ENCODE measurements at regions not wholly inside any gene's neighbourhood (a gene's known extent, or its start where the extent isn't known, plus 50 kb on each side); places are given as distances from the start of the nearest gene placed in this dataset.

DNA sequence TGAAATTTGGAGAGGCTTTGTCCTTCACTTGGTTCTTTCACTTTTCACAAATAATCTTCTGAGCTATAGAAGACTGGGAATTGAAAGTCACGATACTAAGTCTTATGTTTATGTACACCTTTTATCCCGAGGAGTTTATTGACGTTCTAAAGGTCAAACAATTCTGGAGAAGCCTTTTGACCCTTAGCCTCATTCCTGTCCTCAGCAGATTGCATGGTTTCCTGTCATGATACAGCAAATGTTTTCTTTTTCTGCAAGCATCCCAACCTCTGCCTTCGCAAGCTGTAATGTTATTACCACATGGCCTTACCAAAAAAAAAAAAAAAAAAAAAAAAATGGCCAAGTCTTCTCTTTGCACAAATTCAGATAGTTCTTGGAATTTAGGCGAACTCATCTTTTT lies 411.7 kb upstream of the FLRT2 start:
- POLR2A ChIA-PET, result no interaction called here
- no peaks in the 10 kb centered on the region for H3K36me3 ChIP-seq (ENCODE audit: control insufficient read depth in 2 of 2, extremely low read depth in 1 of 2, insufficient read depth in 2 of 2, low read length in 2 of 2)
- FAIRE-seq, result no peak
- no TSS peak for BruUV-seq (replicated peaks)
- intact Hi-C loops (cut with micrococcal nuclease), result no loop called here
- no peak overlapping the region for H3K4me2 ChIP-seq (ENCODE audit: insufficient read depth, low read length)
- TF ChIP-seq GATA2 (IDR thresholded peaks at IDR 0.05; ENCODE audit: insufficient read depth, insufficient read length, low read depth, low read length), result no peak
- no peak for TF ChIP-seq FOS (IDR thresholded peaks at IDR 0.05; ENCODE audit: borderline replicate concordance, insufficient read depth, low read length)
- no peak for TF ChIP-seq POLR2A (IDR thresholded peaks at IDR 0.05; ENCODE audit: low read depth, low read length)
- TF ChIP-seq, protein P1, sequence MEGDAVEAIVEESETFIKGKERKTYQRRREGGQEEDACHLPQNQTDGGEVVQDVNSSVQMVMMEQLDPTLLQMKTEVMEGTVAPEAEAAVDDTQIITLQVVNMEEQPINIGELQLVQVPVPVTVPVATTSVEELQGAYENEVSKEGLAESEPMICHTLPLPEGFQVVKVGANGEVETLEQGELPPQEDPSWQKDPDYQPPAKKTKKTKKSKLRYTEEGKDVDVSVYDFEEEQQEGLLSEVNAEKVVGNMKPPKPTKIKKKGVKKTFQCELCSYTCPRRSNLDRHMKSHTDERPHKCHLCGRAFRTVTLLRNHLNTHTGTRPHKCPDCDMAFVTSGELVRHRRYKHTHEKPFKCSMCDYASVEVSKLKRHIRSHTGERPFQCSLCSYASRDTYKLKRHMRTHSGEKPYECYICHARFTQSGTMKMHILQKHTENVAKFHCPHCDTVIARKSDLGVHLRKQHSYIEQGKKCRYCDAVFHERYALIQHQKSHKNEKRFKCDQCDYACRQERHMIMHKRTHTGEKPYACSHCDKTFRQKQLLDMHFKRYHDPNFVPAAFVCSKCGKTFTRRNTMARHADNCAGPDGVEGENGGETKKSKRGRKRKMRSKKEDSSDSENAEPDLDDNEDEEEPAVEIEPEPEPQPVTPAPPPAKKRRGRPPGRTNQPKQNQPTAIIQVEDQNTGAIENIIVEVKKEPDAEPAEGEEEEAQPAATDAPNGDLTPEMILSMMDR (IDR thresholded peaks at IDR 0.05; ENCODE audit: extremely low read depth in 1 of 2, insufficient read depth in 1 of 2, low read depth in 1 of 2, low read length in 2 of 2), result no peak
- no peak overlapping the region for H2AFZ ChIP-seq (ENCODE audit: low read depth, low read length)
- H3K4me1 ChIP-seq (ENCODE audit: control insufficient read depth, extremely low read depth, insufficient read depth, low read length), result no peaks in the 10 kb centered on the region
- no peak overlapping the region for H3K4me3 ChIP-seq (replicated peaks in 1 of 3; ENCODE audit: insufficient read depth in 1 of 3, low read depth in 1 of 3, low read length in 3 of 3)
- H3K9me1 ChIP-seq (replicated peaks; ENCODE audit: control insufficient read depth, extremely low read depth, insufficient read depth, low read length), result no peaks in the 10 kb centered on the region
- H3K27me3 ChIP-seq (ENCODE audit: control insufficient read depth in 2 of 2, insufficient read depth in 2 of 2, low read length in 2 of 2), result no peaks in the 10 kb centered on the region
- H4K20me1 ChIP-seq (replicated peaks; ENCODE audit: control insufficient read depth, extremely low read depth, insufficient read depth, low read length), result no peaks in the 10 kb centered on the region
- DNase-seq (ENCODE audit: low read depth, low spot score), result no peak
- no peaks in the 10 kb centered on the region for H3K9me3 ChIP-seq (replicated peaks; ENCODE audit: control insufficient read depth, insufficient read depth, low read length)
- no peak overlapping the region for H3K27ac ChIP-seq (ENCODE audit: insufficient read depth, low read depth, low read length)
- dilution Hi-C loops (cut with MboI; ENCODE audit: extremely low pct_ligation_motif_present, low sequenced_read_pairs), result no loop called here
- CTCF ChIA-PET, result interaction anchor here (0.9 kb wide), 1 partner anchor 11 kb away, joined by 3 read pairs; no protein-coding TSS in a partner anchor
- no peaks in the 10 kb centered on the region for H3K79me2 ChIP-seq (ENCODE audit: control insufficient read depth, insufficient read depth, low read length)
- H3K9ac ChIP-seq (replicated peaks; ENCODE audit: extremely low read depth, insufficient read depth, low read length), result no peak overlapping the region

DNA sequence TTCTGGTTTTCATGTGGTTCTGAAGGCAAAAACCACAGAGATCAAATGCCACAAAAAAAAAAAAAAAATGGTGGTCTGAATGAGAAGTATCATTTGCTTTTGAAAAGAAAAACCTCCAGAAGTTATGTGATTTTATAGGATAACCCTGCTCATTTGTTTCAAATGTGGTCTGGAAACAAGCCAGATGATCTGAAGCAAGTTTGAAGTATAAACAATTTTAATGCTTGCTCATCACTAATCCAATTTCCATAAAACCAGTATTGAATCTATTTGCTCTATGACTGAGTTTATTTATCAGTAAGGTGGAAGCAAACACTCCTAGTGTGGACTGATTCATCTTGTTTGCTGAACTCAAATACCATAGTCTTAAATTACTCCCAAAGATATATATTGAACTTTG lies 407.3 kb upstream of the FLRT2 start:
- TF ChIP-seq FOS (IDR thresholded peaks at IDR 0.05; ENCODE audit: borderline replicate concordance, insufficient read depth, low read length), result no peak
- no peak for TF ChIP-seq GATA2 (IDR thresholded peaks at IDR 0.05; ENCODE audit: insufficient read depth, insufficient read length, low read depth, low read length)
- no peak for TF ChIP-seq EZH2 (IDR thresholded peaks at IDR 0.05; ENCODE audit: borderline replicate concordance, low read depth, low read length, severe bottlenecking)
- TF ChIP-seq POLR2A (IDR thresholded peaks at IDR 0.05; ENCODE audit: low read depth, low read length), result no peak
- TF ChIP-seq POLR2AphosphoS5 (IDR thresholded peaks at IDR 0.05; ENCODE audit: insufficient read depth, low read depth, low read length), result no peak
- no peak for TF ChIP-seq JUN (IDR thresholded peaks at IDR 0.05; ENCODE audit: borderline replicate concordance, insufficient read depth, insufficient read length, low read depth)
- TF ChIP-seq, protein P1 (IDR thresholded peaks at IDR 0.05; ENCODE audit: extremely low read depth in 1 of 2, insufficient read depth in 1 of 2, low read depth in 1 of 2, low read length in 2 of 2), result no peak
- TF ChIP-seq MYC (IDR thresholded peaks at IDR 0.05; ENCODE audit: low read depth, low read length), result no peak
- TF ChIP-seq, protein P2, sequence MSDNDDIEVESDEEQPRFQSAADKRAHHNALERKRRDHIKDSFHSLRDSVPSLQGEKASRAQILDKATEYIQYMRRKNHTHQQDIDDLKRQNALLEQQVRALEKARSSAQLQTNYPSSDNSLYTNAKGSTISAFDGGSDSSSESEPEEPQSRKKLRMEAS (IDR thresholded peaks at IDR 0.05; ENCODE audit: insufficient read depth, insufficient read length), result no peak
- no peaks in the 10 kb centered on the region for H3K4me1 ChIP-seq (ENCODE audit: control insufficient read depth, extremely low read depth, insufficient read depth, low read length)
- no peak overlapping the region for H3K4me2 ChIP-seq (ENCODE audit: insufficient read depth, low read length)
- FAIRE-seq (peak; percentile 24), DNase-seq (ENCODE audit: low read depth, low spot score) (no peak)
- no peak overlapping the region for H3K27ac ChIP-seq (ENCODE audit: insufficient read depth, low read depth, low read length)
- no TSS peak for BruUV-seq (replicated peaks)
- dilution Hi-C loops (cut with MboI; ENCODE audit: extremely low pct_ligation_motif_present, low sequenced_read_pairs), result no loop called here
- CTCF ChIA-PET, result interaction anchor here (1.0 kb wide), 1 partner anchor 16 kb away, joined by 3 read pairs; no protein-coding TSS in a partner anchor
- POLR2A ChIA-PET, result no interaction called here
- no peaks in the 10 kb centered on the region for H3K9me3 ChIP-seq (replicated peaks; ENCODE audit: control insufficient read depth, insufficient read depth, low read length)
- no peak overlapping the region for H3K9ac ChIP-seq (replicated peaks; ENCODE audit: extremely low read depth, insufficient read depth, low read length)
- no peaks in the 10 kb centered on the region for H3K79me2 ChIP-seq (ENCODE audit: control insufficient read depth, insufficient read depth, low read length)
- no peaks in the 10 kb centered on the region for H3K9me1 ChIP-seq (replicated peaks; ENCODE audit: control insufficient read depth, extremely low read depth, insufficient read depth, low read length)
- no peaks in the 10 kb centered on the region for H4K20me1 ChIP-seq (replicated peaks; ENCODE audit: control insufficient read depth, extremely low read depth, insufficient read depth, low read length)
- H3K36me3 ChIP-seq (ENCODE audit: control insufficient read depth in 2 of 2, extremely low read depth in 1 of 2, insufficient read depth in 2 of 2, low read length in 2 of 2), result no peaks in the 10 kb centered on the region
- H3K27me3 ChIP-seq (ENCODE audit: control insufficient read depth in 2 of 2, insufficient read depth in 2 of 2, low read length in 2 of 2), result no peaks in the 10 kb centered on the region
- no peak overlapping the region for H3K4me3 ChIP-seq (replicated peaks in 1 of 3; ENCODE audit: insufficient read depth in 1 of 3, low read depth in 1 of 3, low read length in 3 of 3)
- H2AFZ ChIP-seq (ENCODE audit: low read depth, low read length), result no peak overlapping the region
- intact Hi-C loops (cut with micrococcal nuclease), result no loop called here
